H9 (cell line): ENCODE measurements at regions not wholly inside any gene's neighbourhood (a gene's known extent, or its start where the extent isn't known, plus 50 kb on each side); places are given as distances from the start of the nearest gene placed in this dataset.

Source experiments
- DNase-seq: peaks from one replicate; pipeline ENCODE4 v3.0.0-alpha.2; 2017
- H2AFZ ChIP-seq: one replicate; pipeline ENCODE4 v1.6.1; 2013; ENCODE audit warnings: mild to moderate bottlenecking, low read length, control low read depth, moderate library complexity
- H2AK5ac ChIP-seq: 2 replicates; pipeline ENCODE4 v1.6.1; 2013; ENCODE audit warnings: low read length, control low read depth, mixed read lengths; ENCODE audit not compliant: insufficient read length
- H2BK120ac ChIP-seq: one replicate; pipeline ENCODE4 v1.6.1; 2013; ENCODE audit warnings: low read depth, mild to moderate bottlenecking, low read length, control low read depth, inconsistent platforms; ENCODE audit not compliant: poor library complexity, severe bottlenecking
- H2BK12ac ChIP-seq: 2 replicates; pipeline ENCODE4 v1.6.1; 2013; ENCODE audit warnings: low read length, control low read depth, mixed read lengths, low read depth; ENCODE audit not compliant: insufficient read length
- H2BK15ac ChIP-seq: 2 replicates; pipeline ENCODE4 v1.6.1; 2013; ENCODE audit warnings: low read depth, low read length, control low read depth
- H2BK20ac ChIP-seq: one replicate; pipeline ENCODE4 v1.6.1; 2013; ENCODE audit warnings: low read depth, mild to moderate bottlenecking, low read length, control low read depth, inconsistent platforms; ENCODE audit not compliant: poor library complexity, severe bottlenecking
- H2BK5ac ChIP-seq: 2 replicates; pipeline ENCODE4 v1.6.1; 2013; ENCODE audit warnings: low read length, control low read depth, mixed read lengths; ENCODE audit not compliant: insufficient read length
- H3K14ac ChIP-seq: 2 replicates; pipeline ENCODE4 v1.6.1; 2013; ENCODE audit warnings: low read length, control low read depth; ENCODE audit not compliant: insufficient read depth
- H3K18ac ChIP-seq: 2 replicates; pipeline ENCODE4 v1.6.1; 2013; ENCODE audit warnings: low read depth, mild to moderate bottlenecking, mixed read lengths, low read length, control low read depth; ENCODE audit not compliant: insufficient read length
- H3K23ac ChIP-seq: 2 replicates; pipeline ENCODE4 v1.6.1; 2013; ENCODE audit warnings: low read length, control low read depth, mixed read lengths, low read depth; ENCODE audit not compliant: insufficient read length
- H3K23me2 ChIP-seq: 2 replicates; pipeline ENCODE4 v1.6.1; 2013; ENCODE audit warnings: low read depth, mild to moderate bottlenecking, mixed read lengths, low read length, control low read depth; ENCODE audit not compliant: insufficient read length, poor library complexity, severe bottlenecking
- H3K27ac ChIP-seq: 2 replicates; pipeline ENCODE4 v1.5.1; 2013; ENCODE audit warnings: low read length, control low read depth, mixed read lengths, low read depth; ENCODE audit not compliant: insufficient read length
- H3K27me3 ChIP-seq: 2 replicates; pipeline ENCODE4 v1.6.1; 2013; ENCODE audit warnings: low read length, control low read depth, inconsistent platforms; ENCODE audit not compliant: insufficient read depth
- H3K4ac ChIP-seq: 2 replicates; pipeline ENCODE4 v1.6.1; 2013; ENCODE audit warnings: low read depth, mild to moderate bottlenecking, control low read depth, inconsistent platforms, low read length, moderate library complexity
- H3K4me1 ChIP-seq: 2 replicates; pipeline ENCODE4 v1.6.1; 2013; ENCODE audit warnings: low read length, control low read depth, inconsistent platforms; ENCODE audit not compliant: insufficient read depth
- H3K4me2 ChIP-seq: 2 replicates; pipeline ENCODE4 v1.6.1; 2013; ENCODE audit warnings: low read length, control low read depth, mixed read lengths; ENCODE audit not compliant: insufficient read length, insufficient read depth
- H3K56ac ChIP-seq: 2 replicates; pipeline ENCODE4 v1.6.1; 2013; ENCODE audit warnings: low read depth, mild to moderate bottlenecking, mixed read lengths, low read length, control low read depth; ENCODE audit not compliant: insufficient read length
- H3K79me1 ChIP-seq: 2 replicates; pipeline ENCODE4 v1.6.1; 2013; ENCODE audit warnings: low read depth, mild to moderate bottlenecking, moderate library complexity, low read length, control low read depth, inconsistent platforms; ENCODE audit not compliant: insufficient read depth, poor library complexity, severe bottlenecking
- H3K79me2 ChIP-seq: 2 replicates; pipeline ENCODE4 v1.6.1; 2013; ENCODE audit warnings: low read length, control low read depth, inconsistent platforms; ENCODE audit not compliant: insufficient read depth
- H3K9ac ChIP-seq: 2 replicates; pipeline ENCODE4 v1.6.1; 2013; ENCODE audit warnings: low read length, control low read depth, mixed read lengths; ENCODE audit not compliant: insufficient read length; ENCODE audit errors: extremely low read depth
- H3K9me3 ChIP-seq: one replicate; pipeline ENCODE4 v1.6.1; 2013; ENCODE audit warnings: low read depth, low read length, inconsistent platforms; ENCODE audit not compliant: control insufficient read depth
- H3T11ph ChIP-seq: one replicate; pipeline ENCODE4 v1.6.1; 2013; ENCODE audit warnings: mild to moderate bottlenecking, low read length, control low read depth, inconsistent platforms
- H4K20me1 ChIP-seq: one replicate; pipeline ENCODE4 v1.6.1; 2013; ENCODE audit not compliant: control insufficient read depth, insufficient read length, insufficient read depth
- H4K5ac ChIP-seq: 2 replicates; pipeline ENCODE4 v1.6.1; 2013; ENCODE audit warnings: low read depth, mild to moderate bottlenecking, mixed read lengths, low read length, control low read depth; ENCODE audit not compliant: insufficient read length
- H4K8ac ChIP-seq: replicated peaks from 2 replicates; pipeline ENCODE4 v1.6.1; 2013; ENCODE audit warnings: low read length, control low read depth, mixed read lengths, low read depth; ENCODE audit not compliant: insufficient read length
- H4K91ac ChIP-seq: 2 replicates; pipeline ENCODE4 v1.6.1; 2013; ENCODE audit warnings: low read depth, mild to moderate bottlenecking, moderate library complexity, mixed read lengths, low read length, control low read depth; ENCODE audit not compliant: insufficient read length
- H3K27ac Mint-ChIP-seq, 3 experiments: 2 replicates in 2 of 3; 3 replicates in 1 of 3; pipeline ENCODE4 v1.8.0; 2020 to 2021; ENCODE audit warnings: mixed read lengths in 3 of 3, mild to moderate bottlenecking in 1 of 3, moderate library complexity in 1 of 3
- H3K27me3 Mint-ChIP-seq: 2 replicates; pipeline ENCODE4 v1.8.0; 2021; ENCODE audit warnings: low read depth, mild to moderate bottlenecking, moderate library complexity, mixed read lengths
- H3K36me3 Mint-ChIP-seq, 3 experiments: 2 replicates in 2 of 3; 3 replicates in 1 of 3; pipeline ENCODE4 v1.8.0; 2020 to 2021; ENCODE audit warnings: low read depth in 3 of 3, mixed read lengths in 3 of 3; ENCODE audit not compliant: insufficient read depth in 1 of 3
- H3K4me1 Mint-ChIP-seq, 2 experiments: 2 replicates each; pipeline ENCODE4 v1.8.0; 2020; ENCODE audit warnings: mixed read lengths in 2 of 2
- H3K4me3 Mint-ChIP-seq, 2 experiments: 2 replicates in 1 of 2; 3 replicates in 1 of 2; pipeline ENCODE4 v1.8.0; 2020 to 2021; ENCODE audit warnings: mild to moderate bottlenecking in 2 of 2, mixed read lengths in 2 of 2, moderate library complexity in 1 of 2
- H3K9me3 Mint-ChIP-seq, 2 experiments: 2 replicates in 1 of 2; 3 replicates in 1 of 2; pipeline ENCODE4 v1.8.0; 2020; ENCODE audit warnings: mild to moderate bottlenecking in 2 of 2, mixed read lengths in 2 of 2, moderate library complexity in 1 of 2
- CTCF ChIP-seq: fragments of 200-600 bp; sonication (generic); conservative IDR thresholded peaks from 3 replicates; pipeline ENCODE4 v1.8.0; 2021; ENCODE audit warnings: antibody characterized with exemption, mild to moderate bottlenecking
- WGBS: extraction: QIAGEN DNeasy Blood & Tissue Kit; methylation state at CpG from one replicate; pipeline ENCODE4 v1.1.7; 2013; ENCODE audit warnings: missing lambda C conversion rate, low lambda C conversion rate, mixed read lengths; ENCODE audit not compliant: insufficient read length; ENCODE audit errors: extremely low coverage; 5-methylcytosine and 5-hydroxymethylcytosine counted together

GRCh38 chr13:77991003-77991402, 72.4 kb upstream of the EDNRB start:
- no peak overlapping the region for H2BK15ac ChIP-seq
- no peaks in the 10 kb centered on the region; the same call in 1 of the 2 replicates for H3K4me1 ChIP-seq
- H2BK5ac ChIP-seq: no peak overlapping the region
- no peak overlapping the region for H3K56ac ChIP-seq
- H3K18ac ChIP-seq: no peak overlapping the region
- H2AFZ ChIP-seq: no peak overlapping the region
- no peak overlapping the region for H3K23ac ChIP-seq
- no peak for DNase-seq
- TF ChIP-seq CTCF: no peak
- Mint-ChIP-seq H3K27ac (peak overlapping the region in 1 of 3 experiments; percentile 63; a peak in 1 of 7 replicates), H3K36me3 (peaks cover 0 to 5% (median 4%) of the 10 kb centered on the region in 3 experiments; a peak in 1 of 7 replicates), H3K4me1 (peaks cover 5 to 11% of the 10 kb centered on the region in 2 experiments; a peak in 3 of 4 replicates), H3K27me3 (no peaks in the 10 kb centered on the region), H3K4me3 (no peak overlapping the region), H3K9me3 (peaks cover 5 to 7% of the 10 kb centered on the region in 2 experiments)
- H3K4me2 ChIP-seq: no peak overlapping the region
- H2BK120ac ChIP-seq: no peak overlapping the region
- no peak overlapping the region for H2BK12ac ChIP-seq
- H3K9me3 ChIP-seq: no peaks in the 10 kb centered on the region
- no peak overlapping the region for H3K27ac ChIP-seq
- H3K23me2 ChIP-seq: no peaks in the 10 kb centered on the region
- H2BK20ac ChIP-seq: no peak overlapping the region
- no peak overlapping the region for H2AK5ac ChIP-seq
- H3T11ph ChIP-seq: no peak overlapping the region
- no peak overlapping the region for H4K91ac ChIP-seq
- no peak overlapping the region for H4K5ac ChIP-seq
- H4K20me1 ChIP-seq: no peaks in the 10 kb centered on the region
- H3K14ac ChIP-seq: no peak overlapping the region
- H3K79me1 ChIP-seq: no peaks in the 10 kb centered on the region
- H3K79me2 ChIP-seq: no peaks in the 10 kb centered on the region
- no peaks in the 10 kb centered on the region for H3K27me3 ChIP-seq
- H3K9ac ChIP-seq: no peak overlapping the region
- no CpG with 5 or more reads among the region's 4 CpGs for WGBS
- H4K8ac ChIP-seq: no peak overlapping the region
- no peak overlapping the region for H3K4ac ChIP-seq
